Activated naive CD4-positive, alpha-beta T cell (primary cell): ENCODE measurements at regions not wholly inside any gene's neighbourhood (a gene's known extent, or its start where the extent isn't known, plus 50 kb on each side); places are given as distances from the start of the nearest gene placed in this dataset.

Source experiments
- DNase-seq, 4 experiments: peaks; one replicate each; lab custom pipeline; 2025; lab: John Stamatoyannopoulos, UW

DNA sequence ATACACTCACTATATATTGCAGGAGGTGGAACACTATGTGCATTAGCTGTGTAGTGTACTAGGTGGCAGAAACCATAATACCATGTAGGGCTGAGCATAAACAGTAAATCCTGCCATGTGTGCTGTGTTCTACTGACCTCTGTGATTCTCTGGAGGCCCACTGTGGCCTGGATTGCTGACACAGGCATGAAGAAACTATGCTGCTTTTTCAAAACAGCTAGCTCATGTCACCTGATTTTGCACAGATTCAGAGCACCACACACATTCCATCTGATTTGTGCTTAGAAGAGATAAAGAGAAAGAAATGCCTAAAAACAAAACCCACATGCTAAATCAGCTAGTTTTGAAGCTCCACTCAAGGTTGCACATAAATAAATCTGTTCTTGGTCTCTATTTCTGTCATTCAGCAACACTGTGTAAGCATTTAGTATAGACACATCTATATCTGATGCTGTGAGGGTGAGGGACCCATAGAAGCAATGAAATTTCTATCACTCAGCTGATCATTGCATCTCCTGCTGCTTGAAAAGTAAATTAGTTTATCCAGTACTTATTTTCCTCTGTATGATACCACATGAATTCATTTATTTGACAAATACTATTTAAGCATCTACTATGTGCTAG is 1007.7 kb upstream of the SEMA6D start:
- no peak for DNase-seq

DNA sequence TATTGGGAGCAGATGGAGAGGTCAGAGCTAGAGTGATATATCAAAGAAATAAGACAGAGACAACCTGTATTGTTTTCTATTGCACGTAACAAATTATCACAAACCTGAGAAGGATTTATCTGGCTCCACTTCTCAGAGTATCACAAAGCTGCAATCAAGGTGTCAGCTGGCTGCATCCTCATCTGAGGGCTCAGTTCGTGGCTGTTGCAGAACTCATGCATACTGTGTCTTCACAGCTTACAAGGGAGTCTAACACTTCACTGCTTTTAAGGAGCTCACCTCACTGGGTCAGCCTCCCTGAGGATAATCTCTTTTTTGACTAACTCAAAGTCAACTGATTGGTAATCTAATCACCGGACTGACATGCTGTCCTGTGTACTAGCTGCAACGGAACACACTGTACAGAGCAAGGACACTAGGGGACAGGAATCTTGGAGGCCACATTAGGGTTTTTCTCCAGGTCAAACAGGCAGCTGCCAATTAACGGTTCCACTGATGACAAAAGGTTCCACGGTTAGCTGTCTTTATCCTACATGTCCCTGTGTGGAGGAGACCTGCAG is 1006.8 kb upstream of the SEMA6D start:
- no peak for DNase-seq

DNA sequence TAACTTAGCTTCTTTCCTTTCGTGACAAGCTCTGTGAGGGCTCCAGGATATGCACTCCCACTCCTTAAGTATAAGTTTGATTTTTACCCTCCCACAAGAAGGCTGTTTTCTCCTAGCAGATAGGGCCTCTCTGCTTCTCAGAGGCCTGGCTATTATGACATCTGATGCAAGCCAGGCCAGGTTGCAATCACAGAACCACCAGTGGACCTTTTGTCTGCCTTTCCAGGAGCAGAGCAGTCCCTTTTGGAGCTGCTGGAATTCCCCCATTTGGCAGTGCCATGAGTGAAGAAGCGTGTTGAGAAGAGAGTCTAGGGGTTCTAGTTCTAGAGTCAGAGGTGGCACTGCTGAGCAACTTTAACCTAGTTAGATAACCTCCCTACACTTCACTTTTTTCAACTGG is 1004.3 kb upstream of the SEMA6D start:
- DNase-seq, result no peak

DNA sequence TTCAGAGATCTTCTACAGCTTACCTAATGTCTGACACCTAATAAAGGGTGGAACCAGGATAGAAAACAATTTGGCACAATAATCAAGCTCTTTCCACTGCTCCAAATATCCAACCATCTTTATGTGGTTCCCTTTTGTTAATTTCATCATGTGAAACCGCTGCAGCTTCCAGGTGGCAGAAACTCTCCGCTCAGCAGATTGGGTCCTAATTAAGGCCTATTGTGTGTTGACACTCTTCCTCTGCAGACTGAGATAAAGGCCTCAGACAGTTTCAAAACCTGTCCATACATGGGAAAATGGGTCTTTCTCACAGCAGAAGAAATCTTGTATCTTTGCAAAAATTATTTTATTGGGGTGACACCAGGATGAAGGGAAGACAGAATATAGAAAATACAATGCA is 1002.4 kb upstream of the SEMA6D start:
- DNase-seq, result no peak

DNA sequence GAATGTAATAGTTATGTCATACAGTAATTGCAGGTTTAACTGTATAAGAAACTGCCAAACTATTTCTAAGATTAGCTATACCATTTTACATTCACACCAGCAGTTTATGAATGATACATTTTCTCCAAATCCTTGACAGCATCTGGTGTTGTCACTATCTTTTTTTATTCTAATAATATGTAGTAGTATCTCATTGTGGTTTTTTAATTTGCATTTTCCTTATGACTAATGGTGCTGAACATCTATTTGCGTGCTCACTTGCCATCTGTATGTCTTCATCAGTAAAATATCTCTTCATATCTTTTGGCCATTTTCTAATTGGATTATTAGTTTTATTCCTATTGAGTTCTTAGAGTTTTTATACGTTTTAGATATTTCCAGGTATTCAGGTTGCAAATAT is 994.0 kb upstream of the SEMA6D start:
- no peak for DNase-seq

DNA sequence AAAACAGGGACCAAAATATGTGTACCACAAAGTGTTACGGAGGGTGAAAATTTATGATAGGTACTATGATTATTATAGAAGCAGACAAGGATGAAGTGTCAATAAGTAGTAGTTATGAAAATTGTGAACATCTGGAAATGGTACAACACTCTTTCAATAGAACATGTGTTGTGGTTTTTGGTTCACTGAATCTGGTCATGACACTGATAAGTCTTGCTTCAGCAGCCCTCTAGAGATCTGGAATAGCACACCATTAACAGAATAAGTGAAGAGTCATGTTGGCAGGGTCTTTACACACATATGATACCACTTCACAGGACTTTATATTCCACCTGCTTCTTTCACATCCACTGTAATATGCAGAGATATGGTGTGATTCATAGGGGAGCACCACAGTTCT is 985.2 kb upstream of the SEMA6D start:
- no peak for DNase-seq

DNA sequence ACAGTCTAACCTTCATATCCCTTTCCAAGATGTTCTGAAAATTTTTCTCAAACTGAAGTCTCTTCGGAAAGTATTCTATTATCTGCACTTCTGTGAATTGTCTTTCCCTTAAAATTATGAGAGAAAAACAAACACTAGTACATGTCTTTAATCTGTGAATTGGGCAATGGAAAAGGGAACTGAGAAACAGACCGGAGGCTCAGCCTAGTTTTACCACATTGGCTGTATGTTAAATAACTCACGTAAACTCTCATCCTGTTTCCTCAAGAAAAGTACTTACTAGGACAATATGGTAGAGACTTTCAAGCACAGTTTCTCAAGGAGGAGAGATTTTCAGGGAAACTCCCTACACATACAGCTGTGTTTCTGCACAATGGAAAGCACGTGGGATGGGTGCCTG is 982.2 kb upstream of the SEMA6D start:
- DNase-seq, result no peak

DNA sequence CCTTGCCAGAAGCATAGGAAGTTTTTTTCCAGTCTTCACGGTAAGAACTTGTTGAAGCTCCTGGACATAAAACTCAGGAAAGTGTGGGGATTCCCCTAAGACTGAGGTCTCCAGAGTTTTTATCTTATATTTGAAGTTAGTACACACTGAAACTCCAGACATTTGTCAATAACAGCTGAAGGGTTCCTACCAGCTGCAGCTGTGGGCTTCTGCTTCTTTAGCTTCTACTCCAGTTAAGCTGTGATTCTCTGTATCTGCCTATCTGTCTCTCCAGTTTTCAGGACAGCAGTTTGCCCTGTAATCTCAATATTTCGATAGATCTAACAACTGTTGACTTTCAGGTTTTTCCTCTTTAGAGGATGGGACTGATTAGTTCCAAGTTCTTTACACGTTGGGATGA is 966.0 kb upstream of the SEMA6D start:
- DNase-seq, result no peak

DNA sequence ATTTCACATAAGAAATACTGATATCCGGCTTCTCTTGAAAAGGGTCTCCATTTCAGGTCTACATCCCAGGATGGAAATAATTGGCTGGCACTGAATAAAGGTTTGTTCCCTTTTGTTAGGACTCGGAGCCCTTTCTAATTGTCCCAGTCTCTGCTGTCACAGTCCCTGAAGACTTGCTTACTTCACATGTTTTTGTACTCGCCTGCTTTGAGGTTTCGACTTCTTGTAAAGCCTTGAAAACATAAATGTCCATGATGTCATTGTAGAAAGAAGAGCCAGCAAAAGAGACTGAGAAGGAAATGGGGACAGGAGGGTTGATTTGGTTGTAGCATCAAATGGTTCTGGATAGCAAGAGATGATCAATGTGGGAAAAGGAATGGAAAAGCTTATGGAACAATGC is 963.4 kb upstream of the SEMA6D start:
- DNase-seq, result no peak

DNA sequence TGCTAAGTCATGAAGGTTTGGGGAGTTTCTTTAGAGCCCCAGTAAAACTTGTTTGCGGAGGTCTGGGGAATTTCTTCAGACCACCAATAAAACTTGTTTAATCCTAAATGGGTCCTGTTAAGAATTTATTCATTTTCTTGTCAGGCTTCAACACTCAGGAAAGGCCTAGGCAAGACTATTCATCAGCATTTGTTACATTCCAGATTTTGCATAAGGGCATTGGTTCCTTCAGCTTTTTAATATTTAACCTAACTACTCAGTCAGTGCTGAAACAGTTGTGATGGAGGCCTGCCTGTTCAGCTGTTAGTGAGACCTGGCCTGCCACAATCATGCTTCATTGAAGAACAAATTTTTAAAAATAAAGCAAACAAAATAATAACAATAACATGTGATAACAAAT is 954.2 kb upstream of the SEMA6D start:
- DNase-seq, result no peak

DNA sequence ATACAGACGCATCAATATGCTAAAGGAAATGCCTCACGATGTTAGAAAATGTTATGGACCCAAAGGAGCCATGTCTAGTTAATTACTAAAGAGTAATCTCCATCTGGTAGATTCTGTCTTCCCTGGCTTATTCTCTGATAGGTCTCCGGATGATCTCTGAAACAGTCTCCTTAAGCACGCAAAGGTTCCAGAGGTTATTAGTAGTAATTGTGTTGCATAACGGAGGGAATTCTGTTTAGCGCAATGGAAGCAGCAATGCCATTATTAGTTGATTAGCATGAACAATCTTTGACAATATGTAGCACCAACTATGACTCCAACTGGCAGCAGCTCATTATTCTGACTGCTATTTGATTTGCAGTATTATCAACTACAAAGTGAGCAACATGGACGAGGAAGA is 952.5 kb upstream of the SEMA6D start:
- DNase-seq, result no peak

DNA sequence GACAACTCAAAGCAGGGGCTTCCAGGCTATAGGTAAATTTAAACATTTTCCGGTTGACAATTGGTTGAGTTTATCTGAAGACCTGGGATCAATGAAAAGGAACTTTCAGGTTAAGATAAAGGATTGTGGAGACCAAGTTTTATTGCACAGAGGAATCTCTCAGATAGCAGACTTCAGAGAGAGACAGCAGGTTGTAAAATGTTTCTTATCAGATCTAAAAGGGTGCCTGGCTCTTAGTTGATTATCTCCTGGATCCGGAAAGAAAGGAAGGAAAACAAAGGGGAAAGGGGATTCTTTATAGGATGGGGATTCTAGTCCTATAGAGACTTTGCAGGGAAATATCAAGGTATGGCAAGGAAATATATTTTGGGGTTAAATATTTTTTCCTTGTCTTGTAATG is 951.3 kb upstream of the SEMA6D start:
- DNase-seq, result no peak

DNA sequence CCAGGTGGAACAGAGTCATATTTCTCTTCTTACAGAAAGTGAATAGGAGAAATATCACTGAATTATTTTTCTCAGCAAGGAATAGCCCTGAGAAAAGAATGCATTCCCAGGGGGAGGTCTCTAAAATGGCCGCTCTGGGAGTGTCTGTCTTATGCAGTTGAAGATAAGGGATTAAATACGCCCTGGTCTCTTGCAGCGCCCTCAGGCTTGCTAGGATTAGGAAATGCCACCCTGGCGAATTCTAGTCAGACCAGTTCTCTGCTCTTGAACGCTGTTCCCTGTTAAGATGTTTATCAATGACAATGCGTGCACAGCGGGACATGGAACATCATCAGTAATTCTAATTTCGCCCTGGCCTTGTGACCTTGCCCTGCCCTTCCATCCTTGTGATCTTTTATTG is 949.0 kb upstream of the SEMA6D start:
- DNase-seq, result no peak

DNA sequence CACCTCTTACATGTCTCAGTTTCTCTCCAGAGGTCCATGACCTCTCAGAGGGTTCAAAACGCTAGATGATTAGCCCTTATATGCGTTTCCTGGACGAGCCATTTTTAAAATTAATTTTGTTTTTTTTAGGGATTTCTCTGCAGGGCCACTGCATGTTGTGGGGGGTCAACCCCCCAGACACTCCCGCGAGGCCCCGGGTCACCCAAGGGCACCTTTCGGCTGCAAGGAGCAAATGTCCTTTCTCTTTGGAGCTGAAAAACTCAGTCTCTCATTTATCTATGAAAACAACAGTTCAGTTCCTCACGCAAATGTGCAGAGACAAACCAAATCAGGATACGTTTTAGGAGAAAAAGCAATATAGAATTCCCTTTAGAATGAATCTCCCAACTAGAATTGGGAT is 944.3 kb upstream of the SEMA6D start:
- DNase-seq, result no peak

DNA sequence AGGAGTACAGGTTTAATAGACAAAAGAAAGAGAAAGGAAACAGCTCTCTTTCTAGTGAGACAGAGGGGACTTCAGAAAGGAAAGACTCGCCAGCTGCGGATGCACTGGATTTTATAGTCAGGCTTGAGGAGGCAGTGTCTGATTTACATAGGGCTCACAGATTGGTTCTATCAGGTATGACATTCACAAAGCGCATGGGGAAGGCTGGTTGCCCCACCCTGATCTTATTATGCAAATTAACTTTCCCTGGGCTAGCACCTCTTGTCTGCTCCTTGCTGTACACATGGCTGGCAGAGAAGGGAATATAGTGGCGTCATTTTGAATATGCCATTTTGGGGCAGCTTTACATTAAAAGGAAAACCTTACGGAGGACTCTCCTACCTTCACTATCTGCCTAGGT is 938.4 kb upstream of the SEMA6D start:
- DNase-seq, result no peak

DNA sequence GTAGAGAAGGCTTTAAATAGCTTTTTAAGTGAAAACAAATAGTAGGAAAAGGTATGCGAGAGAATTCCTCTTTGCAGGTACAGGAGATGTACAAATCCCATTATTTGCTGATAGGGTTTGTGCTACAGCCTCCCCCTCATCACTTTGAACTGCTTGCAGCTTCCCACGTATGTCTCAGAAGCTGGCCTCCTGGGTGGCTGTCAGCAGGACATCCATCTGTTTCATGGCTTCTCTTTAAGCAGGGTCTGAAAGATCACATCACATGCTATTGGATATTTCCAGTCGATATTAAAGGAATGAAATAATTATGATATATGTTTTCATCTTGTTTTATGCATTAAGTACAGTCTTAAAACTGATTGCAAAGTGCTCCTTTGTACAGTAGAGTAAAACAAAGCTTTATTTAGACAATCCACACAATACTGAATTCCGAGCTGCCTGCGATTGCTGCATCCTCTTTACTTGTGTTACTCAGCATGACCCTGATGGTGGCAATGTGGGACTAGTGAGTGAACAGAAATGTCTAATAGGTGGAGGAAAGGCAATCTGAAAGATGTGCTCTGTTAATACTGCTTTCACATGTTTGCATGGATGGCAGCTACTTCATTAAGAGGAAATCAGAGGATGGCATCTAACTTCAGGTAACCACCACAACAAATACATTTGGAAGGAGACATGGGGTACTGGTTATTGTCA is 930.6 kb upstream of the SEMA6D start:
- DNase-seq, result no peak

DNA sequence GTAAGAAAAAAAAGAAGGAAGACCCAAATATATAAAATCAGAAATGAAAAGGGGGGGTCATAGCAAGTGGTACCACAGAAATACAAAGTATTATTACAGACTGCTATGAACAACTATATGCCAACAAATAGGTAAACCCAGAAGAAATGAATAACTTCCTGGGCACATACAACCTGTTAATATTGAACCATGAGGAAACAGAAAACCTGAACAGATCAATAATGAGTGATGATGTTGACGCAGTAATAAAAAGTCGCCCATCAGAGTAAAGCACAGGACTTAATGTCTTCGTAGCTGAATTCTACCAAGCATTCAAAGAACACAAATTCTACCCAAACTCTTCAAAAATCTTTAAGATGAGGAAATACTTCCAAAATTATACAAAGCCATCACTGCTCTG is 921.6 kb upstream of the SEMA6D start:
- DNase-seq, result no peak

DNA sequence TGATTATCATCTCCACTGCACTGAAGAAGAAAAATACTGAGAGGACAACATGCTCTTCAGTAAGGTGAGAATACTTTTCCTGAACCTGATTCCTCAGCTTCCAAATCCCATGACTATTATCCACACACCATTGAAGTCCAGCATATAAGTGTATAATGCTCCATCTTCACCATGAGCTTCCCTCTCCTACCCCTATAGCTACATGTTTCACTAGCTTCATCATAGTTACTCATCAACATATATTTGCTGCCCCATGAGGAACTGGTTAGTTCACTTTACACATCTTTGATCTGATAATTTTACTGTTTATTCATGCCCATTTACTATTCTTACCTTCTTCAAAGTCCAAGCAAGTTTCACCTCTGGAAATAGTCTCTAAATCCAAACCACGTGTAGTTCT is 908.5 kb upstream of the SEMA6D start:
- no peak for DNase-seq

DNA sequence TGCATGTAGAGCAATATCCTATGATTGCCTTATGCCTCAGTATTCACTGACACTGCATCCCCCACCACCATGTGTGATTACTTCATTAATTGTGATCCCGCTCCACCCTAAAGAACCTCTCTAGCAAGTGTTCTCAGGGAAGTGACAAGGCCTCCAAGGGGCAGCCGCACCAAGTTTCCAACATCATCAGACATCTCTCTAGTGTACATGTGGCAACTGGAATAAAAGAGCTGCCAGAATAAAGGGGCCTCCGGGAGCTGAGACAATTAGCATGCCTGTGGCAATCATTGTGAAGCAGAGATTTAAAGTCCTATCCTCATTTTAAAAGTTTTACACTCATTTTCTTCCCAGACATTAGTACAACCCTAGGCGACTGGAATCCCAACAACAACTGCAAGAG is 902.1 kb upstream of the SEMA6D start:
- DNase-seq, result no peak

DNA sequence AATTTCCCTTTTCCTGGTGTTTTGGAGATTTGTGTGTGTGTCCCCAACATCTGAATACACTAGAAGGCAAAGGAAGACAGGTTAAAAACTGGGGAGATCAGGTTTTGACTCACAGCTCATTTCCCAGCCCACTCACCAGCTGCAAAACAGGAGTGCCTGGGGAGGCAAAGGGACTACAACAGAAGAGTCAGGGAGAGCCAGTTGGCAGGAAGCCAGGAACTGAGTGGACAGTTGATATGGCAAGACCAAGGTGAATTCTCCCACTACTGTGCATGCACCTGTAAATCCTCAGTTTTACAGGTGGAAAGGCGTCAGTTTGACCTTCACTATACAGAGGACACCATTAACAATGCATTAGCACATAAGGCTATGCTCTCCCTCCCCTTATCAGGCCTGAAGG is 901.5 kb upstream of the SEMA6D start:
- no peak for DNase-seq

DNA sequence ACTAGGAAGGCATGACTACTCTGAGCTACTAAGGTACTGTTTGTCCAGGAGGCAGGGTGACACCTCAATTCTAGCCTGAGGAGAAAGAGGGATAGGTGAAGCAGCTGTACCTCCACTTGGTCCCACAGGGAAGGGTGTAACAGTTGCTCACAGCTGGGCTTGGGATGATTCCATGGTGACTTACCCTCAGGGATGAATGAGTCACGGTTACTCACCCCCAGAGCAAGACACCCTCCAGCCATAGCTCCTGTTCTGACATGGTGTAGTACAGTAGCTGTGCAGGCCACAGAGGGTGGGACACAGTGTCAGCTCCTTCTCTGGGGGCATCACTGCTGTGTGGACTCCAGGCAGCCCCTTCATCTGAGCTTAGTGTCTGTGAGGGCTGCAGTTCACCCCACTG is 868.6 kb upstream of the SEMA6D start:
- DNase-seq, result no peak

DNA sequence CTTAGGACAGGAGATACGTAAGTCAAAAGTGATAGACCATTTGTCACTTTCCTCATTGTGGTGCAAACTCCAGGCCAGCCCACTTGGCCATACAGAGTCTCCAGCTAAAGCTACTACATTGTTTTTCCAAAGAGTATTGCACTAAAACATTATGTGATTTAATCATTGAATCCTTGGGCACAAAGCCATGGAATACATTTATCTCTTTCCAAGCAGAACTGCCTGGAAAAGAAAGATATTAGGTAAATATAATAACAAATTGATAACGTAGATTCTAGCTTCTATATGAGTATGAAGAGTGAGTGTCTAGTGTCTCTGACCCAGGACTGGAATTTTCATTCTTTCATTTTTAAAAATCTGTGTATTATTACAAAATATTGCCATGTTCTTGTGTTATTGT is 863.7 kb upstream of the SEMA6D start:
- DNase-seq, result no peak

DNA sequence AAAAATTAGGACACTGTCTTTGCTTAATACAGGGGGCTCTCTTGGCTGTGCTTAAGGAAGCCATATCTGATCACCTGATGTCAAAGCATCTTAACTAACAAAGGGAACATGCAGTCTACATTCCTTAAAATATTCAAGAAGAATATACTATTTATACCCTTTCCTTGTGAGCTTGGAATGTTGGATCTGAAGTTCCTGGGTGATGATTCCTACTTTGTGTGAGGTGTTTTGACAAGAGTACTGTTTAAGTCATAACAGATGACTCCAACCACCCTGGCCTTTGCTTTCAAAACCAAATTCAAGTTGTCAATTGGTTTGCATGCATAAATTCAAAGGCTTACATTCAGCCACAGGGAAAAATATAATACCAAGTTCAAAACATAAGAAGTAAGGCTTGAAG is 862.7 kb upstream of the SEMA6D start:
- DNase-seq, result no peak

DNA sequence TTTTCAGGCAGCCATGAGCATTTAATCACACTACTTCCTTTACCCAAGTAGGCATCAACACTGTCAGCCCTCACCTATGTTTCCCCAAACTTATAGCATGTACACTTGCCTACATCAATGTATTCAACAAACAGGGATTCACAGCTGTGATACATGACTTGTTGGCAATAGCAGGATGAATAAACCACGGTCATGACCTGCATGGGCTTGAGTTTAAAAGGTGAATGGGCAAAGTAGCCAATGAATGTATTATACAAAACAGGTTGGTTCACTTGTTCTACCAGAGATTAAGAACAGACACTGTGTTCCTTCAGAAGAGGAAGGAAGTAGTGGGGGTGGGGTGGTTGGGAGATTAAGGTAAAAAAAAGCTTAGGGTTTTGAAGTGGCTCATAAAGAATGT is 861.9 kb upstream of the SEMA6D start:
- no peak for DNase-seq
